ENCODE measurements at regions not wholly inside any gene's neighbourhood (a gene's known extent, or its start where the extent isn't known, plus 50 kb on each side); places are given as distances from the start of the nearest gene placed in this dataset.
A peak's percentile ranks its signal among the peaks of the same experiment; 100 is the strongest.

GRCh38 chr12:68450947-68451260, 118.7 kb upstream of the MDM1 start:
- DNase-seq (ENCODE audit: low spot score), result peak; percentile 75

DNA sequence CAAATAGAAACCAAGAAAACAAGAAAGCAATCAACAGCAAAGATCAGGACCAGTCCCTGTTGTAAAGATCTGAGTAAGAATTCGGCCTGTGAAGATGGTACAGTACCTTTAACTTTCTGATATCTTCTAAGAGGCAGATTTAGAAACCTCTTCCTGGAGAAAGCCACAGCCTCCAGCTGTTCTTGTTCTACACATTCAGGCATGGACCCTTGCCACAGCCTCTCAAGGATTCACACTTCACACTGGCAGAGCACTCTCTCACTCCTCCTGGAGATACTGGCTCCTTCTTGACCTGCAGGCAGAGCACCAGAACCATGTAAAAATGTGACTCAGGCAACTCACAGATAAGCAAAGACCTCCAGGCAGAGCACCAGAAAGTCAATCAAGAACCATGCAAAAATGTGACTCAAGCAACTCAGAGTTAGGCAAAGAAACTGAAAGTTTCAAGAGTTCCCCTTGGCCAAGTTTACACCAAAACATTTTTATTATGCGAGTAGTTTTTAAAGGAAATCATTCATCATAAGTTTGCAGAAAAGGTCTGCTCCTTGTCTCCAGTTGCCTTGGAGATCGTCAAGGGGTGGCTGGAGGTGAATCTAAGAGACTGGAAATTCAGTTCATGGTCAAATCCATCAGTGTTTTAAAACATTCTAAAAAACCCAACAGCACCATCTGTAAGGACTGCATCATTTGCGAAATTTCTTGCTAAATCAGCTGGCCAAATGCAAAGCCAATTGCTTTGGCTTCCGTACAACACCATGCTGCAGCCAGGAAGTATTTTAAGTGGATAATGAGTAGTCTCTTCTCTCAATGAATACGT, 119.3 kb upstream of the MDM1 start:
- peak; percentile 88 for DNase-seq (ENCODE audit: low spot score)

DNA sequence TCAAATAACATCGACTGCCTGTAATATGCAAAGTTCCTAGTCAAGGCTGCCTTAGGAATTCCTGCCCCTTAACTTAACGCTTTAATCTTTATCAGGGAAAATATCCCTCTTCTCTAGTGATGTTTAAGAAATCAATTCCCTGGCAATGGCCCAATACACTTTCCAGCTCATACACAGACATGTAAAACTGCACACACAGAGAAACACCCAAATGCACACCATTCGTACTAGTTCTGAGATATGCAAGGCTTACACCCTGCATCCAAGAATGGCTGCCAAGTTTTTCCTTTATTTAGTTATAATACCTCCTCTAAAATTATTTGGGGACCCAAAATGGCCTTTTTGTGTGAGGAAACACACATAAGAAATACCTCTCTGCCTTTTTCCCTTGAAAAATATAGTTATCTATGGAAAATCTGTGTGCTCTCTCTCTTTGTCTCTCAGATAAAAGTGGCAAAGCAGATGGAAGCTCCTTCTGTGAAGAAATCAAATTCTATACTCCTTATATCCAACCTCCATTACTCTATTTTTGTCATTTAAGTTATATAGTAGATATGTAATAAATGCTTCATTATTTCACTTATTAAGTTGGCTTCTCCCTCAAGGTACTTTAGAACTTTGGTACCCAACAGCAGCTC, 120.0 kb upstream of the MDM1 start:
- DNase-seq (ENCODE audit: low spot score), result no peak

GRCh38 chr12:68453278-68453677, 121.1 kb upstream of the MDM1 start:
- DNase-seq (ENCODE audit: low spot score), result no peak

- no peak for DNase-seq (ENCODE audit: low spot score)
These were observed 121.7 kb upstream of the MDM1 start for GRCh38 chr12:68453876-68454275.

- peak; percentile 45 for DNase-seq (ENCODE audit: low spot score)
These were observed 122.7 kb upstream of the MDM1 start for GRCh38 chr12:68454892-68455291.

GRCh38 chr12:68455691-68456345, 123.7 kb upstream of the MDM1 start:
- no peak for DNase-seq (ENCODE audit: low spot score)

- DNase-seq (ENCODE audit: low spot score), result no peak
These were observed 126.7 kb upstream of the MDM1 start for GRCh38 chr12:68458866-68459265.

- DNase-seq (ENCODE audit: low spot score), result no peak
These were observed 128.1 kb upstream of the MDM1 start for GRCh38 chr12:68460236-68460635.

GRCh38 chr12:68461645-68462044, 129.5 kb upstream of the MDM1 start:
- no peak for DNase-seq (ENCODE audit: low spot score)

DNA sequence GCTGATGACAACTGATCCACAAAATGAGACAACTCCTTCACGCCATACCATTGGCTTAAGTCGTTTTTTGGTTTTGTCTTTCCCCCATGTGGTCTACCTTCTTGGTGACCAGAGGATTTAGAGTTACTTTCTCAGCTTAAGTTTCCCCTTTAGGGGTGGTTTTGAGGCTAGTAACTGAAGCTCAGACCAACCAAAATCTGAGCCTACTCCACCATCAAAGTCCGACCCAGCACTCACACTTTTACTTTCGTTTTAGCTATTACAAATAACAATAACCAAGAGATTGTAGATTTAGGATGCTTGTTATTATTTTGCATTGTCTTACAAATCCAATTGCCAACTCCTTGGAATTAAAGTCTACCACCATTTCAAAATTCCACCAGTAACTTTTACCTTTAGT, 130.6 kb upstream of the MDM1 start:
- DNase-seq (ENCODE audit: low spot score), result peak; percentile 44

DNA sequence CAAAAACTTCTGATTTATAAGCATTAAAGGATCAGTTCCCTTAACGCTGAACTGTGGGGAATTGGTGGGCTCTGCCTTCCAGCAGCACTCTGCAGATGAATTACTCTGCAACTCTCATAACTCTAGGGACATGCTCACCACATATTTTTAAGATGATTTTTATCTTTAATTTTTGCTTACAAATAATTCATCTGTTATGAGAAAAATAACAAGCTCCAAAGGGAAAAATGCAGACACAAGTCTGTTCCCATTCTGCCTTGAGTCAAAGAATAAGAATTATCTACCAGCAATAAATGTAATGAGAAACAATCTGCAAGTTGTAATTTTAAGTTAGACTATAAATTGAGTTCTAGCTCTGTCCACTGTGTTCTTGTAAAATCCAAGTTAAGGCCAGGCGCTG, 133.1 kb upstream of the MDM1 start:
- DNase-seq (ENCODE audit: low spot score), result no peak

DNA sequence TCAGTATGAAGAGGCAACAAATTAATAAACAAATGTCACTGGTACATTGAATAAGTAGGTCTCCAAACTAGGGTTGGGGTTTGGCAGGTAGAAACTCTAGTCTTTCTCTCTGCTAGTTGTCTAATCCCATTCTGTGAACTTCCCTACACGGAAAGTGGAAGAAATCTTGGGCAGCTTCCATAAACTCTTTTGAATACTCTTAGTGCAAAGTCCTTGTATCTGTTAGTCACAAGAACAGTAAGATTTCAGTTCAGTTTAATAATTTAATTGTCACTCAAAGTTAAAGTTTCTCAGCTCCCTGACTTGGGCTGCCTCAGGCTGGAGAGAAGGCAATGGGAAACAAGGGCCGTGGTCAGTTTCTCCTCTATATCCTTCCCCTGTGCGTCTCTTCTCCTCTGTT, 135.4 kb upstream of the MDM1 start:
- no peak for DNase-seq (ENCODE audit: low spot score)

- no peak for DNase-seq (ENCODE audit: low spot score)
These were observed 135.9 kb upstream of the MDM1 start for GRCh38 chr12:68468036-68468435.

DNA sequence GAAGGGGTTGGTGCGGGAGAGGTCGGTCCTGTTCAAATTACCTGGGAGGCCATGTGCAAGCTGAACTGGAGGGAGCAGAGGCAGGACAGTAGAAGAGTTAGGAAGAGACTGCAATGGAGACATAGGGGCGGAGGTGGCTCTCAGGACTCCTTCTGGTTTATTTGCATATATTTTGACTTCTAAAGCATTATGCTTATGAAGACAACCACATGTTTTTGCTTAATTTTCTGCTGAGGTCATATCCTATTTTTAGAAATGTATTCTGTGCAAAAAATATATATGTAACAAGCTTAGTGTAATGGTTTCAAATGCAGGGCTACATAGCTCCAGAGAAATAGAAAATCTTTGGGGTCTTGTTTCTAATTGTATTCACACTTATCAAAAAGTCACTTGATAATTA, 137.0 kb upstream of the MDM1 start:
- DNase-seq (ENCODE audit: low spot score), result no peak

DNA sequence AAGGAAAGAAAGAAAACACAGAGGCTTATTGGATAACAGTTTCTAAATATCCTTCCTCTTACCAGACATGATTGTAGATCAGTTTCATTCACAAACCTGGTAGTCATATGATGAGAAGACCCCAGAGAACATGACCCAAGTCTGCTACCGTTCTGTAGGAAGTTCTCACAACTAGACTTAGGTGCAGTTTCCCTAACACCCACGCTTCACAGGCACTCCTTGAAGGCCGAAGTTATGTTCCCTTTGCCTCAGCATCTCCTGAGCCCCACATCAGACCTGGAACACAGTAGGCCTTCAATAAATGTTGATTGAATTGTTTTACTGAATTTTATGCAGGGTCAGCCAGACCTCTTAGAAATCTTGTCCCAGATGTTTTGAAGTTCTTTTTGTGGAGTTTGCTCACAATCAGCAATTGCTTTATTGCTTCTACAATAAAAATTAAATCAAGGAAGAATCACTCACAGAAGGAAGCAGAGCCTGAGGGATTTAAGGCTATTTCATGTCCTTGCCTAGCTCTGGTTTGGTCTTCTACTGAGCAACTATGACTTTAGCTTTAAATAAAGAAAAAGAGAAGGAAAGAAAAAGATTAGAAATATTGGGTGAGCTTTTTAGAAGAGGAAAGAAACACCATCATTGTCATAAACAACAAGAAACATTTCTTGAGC, 138.6 kb upstream of the MDM1 start:
- no peak for DNase-seq (ENCODE audit: low spot score)

DNA sequence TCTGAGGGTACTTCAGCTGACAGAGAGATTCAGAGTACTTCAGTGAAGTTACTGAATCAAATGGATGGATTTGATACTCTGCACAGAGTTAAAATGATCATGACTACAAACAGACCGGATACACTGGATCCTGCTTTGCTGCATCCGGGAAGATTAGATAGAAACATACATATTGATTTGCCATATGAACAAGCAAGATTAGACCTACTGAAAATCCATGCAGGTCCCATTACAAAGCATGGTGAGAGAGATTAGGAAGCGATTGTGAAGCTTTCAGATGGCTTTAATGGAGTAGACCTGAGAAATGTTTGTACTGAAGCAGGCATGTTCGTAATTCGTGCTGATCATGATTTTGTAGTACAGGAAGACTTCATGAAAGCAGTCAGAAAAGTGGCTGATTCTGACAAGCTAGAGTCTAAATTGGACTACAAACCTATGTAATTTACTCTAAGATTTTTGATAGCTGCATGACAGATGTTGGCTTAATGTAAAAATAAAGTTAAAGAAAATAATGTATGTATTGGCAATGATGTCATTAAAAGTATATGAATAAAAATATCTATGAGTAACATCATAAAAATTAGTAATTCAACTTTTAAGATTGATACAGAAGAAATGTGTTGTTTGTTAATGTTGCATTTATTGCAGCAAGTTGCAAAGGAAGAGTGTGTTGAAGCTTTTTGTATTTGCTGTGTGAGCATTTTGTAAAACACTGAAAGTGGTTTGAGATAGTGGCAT, 136.1 kb upstream of the RAP1B start:
- DNase-seq (ENCODE audit: low spot score), result no peak

DNA sequence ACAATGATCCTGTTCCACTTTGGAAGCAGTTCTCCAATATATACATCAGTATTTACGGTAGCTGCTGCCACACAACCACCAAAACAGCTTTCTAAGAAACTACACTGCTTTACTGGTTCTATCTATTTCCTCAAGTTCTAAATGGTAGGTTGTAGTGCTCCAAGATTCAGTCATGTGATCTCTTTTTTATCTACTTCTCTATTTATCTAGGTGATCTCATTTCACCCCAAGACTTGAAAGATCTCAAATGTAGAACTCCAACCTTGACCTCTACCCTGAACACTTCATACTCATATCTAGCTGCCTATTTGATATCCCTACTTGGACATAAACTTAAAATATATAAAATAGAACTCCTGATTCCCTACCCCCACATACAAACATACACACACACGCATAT, 133.9 kb upstream of the RAP1B start:
- no peak for DNase-seq (ENCODE audit: low spot score)

DNA sequence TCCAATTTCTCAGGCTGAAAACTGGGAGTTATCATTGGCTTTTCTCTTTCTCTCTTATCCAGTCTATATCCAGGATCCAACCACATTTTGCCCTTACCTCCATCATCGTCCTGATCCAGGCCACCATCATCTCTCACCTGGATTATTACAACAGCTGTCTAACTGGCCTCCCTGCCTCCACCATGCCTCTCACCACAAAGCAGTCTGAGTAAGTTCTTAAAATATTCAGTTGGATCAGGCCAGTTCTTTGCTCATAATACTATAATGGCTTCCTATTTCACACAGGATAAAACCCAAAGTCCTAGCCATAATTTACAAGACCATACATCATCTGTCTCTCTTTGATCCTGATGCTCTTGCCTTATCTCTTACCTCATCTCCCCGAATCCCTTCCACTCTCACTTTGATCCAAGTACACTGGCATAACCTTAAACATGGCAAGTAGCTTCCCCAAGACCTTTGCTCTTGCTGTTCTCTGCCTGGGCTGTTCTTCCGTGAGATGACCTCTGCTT, 133.4 kb upstream of the RAP1B start:
- no peak for DNase-seq (ENCODE audit: low spot score)

GRCh38 chr12:68477906-68478305, 132.8 kb upstream of the RAP1B start:
- no peak for DNase-seq (ENCODE audit: low spot score)

GRCh38 chr12:68478516-68479260, 132.0 kb upstream of the RAP1B start:
- DNase-seq (ENCODE audit: low spot score), result no peak

Measured in CD4-positive, alpha-beta T cell treated with Interleukin-2 at 100 ng/mL for 4 hours (primary cell).